A204.1 (cell line): ENCODE measurements at regions not wholly inside any gene's neighbourhood (a gene's known extent, or its start where the extent isn't known, plus 50 kb on each side); places are given as distances from the start of the nearest gene placed in this dataset.
A peak's percentile ranks its signal among the peaks of the same experiment; 100 is the strongest.
"Not testable (repeated sequence)": the region's sequence is repeated elsewhere in the genome, so short reads cannot be mapped to it uniquely, and the experiment has no call there.

Experiments
- FAIRE-seq: peaks from 2 replicates; lab custom pipeline; 2012; peaks lifted over from hg19 to GRCh38; lab: Jason Lieb, UNC

DNA sequence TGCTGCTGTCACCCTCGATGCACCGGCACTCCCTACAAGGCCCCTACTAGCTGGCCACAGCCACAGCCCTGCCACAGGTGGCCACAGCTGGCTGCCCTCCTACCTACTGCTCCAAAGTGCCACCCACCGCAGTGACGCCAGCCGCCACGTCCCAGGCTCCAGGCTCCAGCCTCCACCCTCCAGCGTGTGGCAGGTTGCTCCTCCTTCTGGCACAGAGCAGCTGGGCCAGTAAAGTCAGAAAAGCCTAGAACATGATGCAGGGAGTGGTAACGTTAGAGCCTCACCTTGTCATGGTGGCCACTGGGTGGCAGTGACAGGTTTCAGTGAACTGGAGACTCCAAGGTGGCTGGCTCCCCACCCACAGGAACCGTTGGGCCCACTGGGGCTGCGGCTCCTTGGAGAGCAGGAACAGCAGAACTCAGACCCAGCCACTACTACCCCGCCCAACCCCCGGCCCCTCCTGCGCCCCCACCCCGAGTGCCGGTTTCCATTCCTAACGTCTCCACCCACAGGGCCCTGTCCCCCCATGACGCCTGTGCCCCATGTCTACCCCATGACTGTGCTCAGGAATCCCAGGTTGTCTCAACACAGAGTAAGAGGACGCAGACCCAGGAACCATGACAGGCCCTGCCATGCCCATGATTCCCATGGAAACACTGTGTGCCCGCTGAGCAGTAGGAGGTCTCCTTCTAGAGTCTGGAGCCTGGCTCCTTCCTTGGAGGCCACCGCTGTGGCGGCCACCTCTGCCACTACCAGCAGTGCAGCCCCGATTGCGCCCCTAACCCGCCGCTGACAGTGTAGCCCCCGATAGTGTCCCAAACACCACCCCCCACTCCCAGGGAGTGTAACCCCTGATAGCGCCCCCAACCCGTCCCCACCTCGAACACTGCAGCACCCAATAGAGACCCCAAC is 52.3 kb upstream of the ZNF33B start:
- no peak for FAIRE-seq

GRCh38 chr10:42691361-42692120 is 53.2 kb upstream of the ZNF33B start:
- no peak for FAIRE-seq

- FAIRE-seq = no peak
Measured at GRCh38 chr10:42697926-42698325, 59.6 kb upstream of the ZNF33B start.

GRCh38 chr10:42707234-42707633 is 68.9 kb upstream of the ZNF33B start:
- peak; percentile 43 for FAIRE-seq

- FAIRE-seq = not testable (repeated sequence)
Measured at GRCh38 chr10:42719339-42719738, 63.3 kb upstream of the BMS1 start.

DNA sequence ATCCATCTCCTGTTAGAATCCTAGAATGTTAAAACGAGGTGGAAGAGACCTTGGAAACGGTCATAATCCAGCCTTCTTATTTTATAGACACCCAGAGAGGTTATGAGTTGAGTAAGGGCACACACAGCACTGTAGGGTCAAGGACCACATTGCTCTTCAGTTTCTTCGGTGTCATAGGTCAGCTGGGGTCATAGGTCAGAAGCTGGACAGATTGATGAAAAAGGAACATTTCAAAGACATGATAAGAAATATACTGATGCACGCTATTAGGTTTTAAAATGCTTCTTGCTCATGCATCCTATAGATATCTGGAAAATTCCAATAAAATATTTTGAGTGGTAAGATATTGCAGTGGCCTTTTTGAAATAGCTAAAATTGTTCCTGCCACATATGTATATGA is 60.0 kb upstream of the BMS1 start:
- no peak for FAIRE-seq

DNA sequence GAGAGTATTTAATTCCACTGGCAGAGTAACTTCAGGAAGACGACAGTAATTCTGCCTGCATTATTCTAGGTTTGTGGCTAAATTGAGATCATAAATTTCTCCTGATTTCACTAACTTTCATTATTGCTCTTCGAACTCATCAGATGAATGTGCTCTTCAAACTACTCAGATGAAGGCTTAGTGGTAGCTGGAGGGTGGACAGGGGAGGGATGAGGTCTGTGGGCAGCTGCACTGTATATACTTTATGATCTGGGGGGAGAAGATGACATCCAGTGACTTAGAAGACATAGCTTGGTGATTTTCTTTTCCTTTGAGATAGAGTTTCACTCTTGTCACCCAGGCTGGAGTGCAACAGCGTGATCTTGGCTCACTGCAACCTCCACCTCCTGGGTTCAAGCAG is 59.0 kb upstream of the BMS1 start:
- FAIRE-seq = not testable (repeated sequence)

DNA sequence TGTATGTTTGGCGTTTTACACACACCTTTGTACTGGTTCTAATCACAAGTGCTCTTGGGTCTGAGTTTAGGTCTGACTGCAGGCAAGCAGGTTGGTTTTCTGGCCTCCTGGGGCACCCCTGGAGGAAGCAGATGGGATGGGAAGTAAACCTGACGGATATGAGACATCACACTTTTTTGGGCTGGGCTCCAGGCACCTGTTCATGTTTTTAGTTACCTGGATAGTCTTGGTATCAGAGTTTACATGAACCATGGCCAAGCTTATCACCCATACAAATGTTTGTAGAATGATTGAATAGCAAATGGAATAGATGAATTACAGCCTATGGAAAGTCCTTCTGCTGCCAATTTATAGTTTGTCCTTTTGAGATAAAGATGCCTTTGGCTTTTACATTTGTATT is 57.9 kb upstream of the BMS1 start:
- not testable (repeated sequence) for FAIRE-seq

GRCh38 chr10:42732266-42732665 is 50.3 kb upstream of the BMS1 start:
- no peak for FAIRE-seq
